Mucosa of gallbladder (tissue), 1 donor: ENCODE measurements at regions not wholly inside any gene's neighbourhood (a gene's known extent, or its start where the extent isn't known, plus 50 kb on each side); places are given as distances from the start of the nearest gene placed in this dataset.
"Not testable (repeated sequence)": the region's sequence is repeated elsewhere in the genome, so short reads cannot be mapped to it uniquely, and the experiment has no call there.

Experiments
- DNase-seq: peaks from one replicate; pipeline ENCODE4 v3.0.0-alpha.2; 2020; ENCODE audit warnings: low spot score
- donor health status: DM: no; HTN: no; CAD: no.

DNA sequence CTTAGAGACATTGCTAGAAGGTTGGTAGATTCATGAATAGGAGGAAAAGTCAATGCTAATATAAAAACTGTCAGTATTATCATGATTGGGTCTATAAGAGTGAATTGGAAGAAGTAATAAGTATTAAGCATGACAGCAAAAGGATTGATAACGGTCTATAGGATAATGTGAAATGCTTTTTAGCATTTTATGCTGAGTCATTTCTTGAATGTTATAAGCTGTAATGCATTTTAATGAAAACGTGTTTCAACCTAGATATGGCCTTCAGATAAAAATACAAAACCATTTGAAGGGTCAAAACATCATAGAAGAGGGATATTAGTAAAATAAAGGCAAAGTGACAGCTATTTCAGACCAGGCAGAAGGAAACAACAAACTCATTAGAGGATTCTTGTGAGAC lies 353.5 kb downstream of the SH2D1A start:
- DNase-seq = no peak

DNA sequence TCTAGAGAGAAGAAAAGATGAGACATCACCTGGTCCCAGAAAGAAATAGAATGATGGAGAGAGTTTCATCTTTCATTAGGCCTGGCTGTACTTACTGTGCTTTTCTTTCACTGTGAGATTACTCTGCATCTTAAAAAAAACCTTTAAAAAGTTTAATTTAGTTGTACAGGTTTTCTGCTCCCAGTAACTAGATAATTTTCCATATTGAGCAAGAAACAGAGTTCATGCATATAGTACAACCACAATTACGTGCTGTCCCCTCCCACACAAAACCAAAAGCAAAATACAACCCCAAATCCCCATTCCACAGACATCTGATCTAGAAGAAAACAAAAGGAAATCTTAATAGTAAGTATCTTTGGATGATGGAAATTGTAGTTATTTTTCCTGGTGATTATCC lies 371.2 kb downstream of the SH2D1A start:
- DNase-seq = no peak

DNA sequence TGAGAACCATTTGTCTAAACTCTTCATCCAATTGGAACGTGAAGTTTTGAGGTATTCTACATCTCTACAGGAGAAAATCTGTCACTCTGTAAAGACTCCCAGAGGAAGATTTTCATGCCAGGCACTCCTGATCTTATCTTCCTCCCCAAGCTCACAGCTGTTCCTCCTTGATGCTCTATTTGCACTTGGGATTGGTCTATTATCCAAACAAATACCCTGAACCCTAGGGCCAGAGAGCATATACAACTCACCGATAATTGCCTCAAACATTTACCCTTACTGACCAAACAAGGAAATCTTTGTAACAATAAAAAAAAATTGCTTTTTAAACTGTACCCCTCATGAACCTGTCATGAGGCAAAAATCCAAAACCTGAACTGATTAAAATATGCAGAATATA lies 372.7 kb downstream of the SH2D1A start:
- no peak for DNase-seq

DNA sequence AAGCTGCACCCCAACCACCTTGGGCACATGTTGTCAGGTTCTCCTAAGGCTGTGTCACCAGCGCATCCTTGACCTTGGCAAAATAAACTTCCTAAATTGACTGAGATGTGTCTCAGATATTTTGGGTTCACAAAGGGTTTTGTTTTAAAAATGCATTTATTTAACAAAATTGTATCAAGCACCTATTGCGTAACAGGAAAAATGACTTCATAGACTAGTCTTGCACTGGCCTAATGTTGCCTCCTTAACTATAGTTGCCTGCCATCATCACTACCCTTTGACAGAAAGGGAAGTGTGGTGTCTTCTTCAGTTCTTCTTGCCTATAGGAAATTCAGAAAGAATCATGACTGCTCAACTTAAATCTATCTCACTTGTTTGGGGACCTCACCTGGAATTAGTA lies 374.2 kb downstream of the SH2D1A start:
- DNase-seq = no peak

DNA sequence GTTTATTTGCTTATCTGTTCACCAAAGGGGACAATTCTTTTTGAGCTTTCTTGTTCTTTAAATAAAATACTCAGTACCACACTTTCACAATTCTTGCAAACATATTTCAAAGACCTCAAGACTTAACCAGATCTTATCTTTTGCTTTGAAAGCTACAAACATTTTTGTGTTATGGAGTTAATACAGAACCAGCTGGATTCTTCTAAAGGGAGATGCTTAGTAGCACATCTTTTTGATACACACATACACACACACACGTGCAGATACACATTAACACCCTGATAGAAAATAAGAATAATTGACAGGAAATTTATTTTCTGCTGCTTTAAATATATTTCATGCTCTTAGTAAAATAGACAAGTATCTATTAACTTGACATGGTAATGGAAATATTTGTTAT lies 379.1 kb downstream of the SH2D1A start:
- DNase-seq = no peak

DNA sequence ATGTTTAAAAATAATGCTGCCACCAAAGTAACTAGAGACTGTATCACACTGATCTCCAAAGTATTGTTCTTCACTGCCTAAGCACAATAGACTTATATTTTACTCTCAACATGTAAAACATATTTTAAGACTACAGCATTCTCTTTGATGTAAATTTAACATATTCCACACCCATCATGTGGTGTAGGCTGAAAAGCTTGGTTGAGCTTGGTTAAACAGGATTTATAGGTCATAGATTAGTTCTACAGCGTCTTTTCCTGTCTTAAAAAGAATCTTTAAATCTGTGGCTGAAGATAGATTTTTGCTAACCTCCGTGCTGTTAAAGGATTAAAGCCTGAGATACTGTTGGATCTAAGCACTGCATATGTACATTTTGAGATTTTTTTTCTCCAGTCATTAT lies 379.9 kb downstream of the SH2D1A start:
- DNase-seq = no peak

DNA sequence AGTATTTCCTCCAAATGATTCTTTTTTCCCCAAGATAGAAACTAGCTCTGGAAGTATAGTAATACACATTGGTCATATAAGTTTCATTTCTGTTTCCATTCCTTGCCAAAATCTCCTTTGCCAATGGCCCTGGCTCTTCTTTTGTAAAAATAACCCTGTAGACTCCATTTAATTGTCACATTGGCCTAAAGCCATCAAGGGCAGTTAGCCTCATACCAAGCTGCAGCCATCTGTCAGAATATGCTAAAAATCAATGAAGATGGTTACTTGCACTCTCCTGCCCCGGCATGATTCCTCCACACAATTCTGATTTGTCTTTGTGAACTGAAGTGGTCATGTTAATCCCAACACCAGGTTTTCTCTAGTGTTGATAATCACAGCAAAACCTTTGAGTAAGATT lies 380.5 kb downstream of the SH2D1A start:
- no peak for DNase-seq

DNA sequence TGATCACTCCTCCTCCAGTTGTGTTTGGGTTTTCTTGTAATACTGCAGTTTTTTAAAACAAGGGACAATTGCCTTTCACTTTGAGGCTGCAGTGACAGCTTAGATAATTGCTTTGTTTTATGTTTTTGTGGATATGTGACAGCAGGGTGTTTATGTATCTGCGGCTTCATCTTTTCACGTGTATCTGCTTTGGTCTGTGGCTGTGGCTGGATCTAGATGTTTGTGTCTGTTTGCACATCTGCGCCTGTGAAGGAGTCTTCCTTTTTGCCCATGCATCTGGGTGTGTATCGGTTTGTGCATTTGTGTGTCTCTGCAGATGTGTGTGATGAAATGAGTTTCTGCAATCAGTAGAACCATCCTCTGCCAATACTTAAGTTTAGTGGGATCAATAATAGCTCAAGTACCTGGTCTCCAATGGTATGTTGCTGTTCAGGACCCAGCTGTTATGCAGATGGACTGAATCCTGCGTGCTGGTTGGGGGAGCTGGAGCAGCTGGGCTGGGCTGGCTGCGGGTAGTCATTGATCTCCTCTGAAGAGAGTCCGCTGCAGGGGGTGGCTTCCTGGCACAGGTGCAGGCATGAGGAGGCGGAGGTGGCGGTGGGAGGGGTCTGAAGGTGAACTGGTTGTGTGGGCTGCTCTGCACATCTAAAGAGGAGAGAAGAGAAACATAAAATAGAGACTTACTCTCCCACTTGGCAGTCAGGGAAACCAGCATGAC lies 390.3 kb downstream of the SH2D1A start:
- DNase-seq = no peak

DNA sequence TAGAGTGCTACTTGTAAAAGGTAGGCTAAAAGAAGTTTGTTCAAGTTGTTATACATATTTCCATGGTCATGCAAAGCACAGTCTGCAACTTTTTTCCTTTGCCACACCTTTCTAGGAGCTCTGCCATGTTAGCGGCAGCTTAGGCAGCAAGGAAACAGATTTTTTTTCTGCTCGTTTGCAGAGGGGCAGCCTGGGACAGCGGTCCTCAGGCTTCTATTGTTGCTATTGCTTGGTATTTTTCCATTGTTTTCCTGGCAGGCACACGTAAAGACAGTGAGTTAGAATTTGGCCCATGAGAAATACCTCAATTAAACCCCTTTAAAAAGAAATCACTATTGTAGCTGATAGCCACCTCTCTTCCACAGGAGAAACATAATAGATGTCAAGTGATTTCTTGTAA lies 391.4 kb downstream of the SH2D1A start:
- no peak for DNase-seq

DNA sequence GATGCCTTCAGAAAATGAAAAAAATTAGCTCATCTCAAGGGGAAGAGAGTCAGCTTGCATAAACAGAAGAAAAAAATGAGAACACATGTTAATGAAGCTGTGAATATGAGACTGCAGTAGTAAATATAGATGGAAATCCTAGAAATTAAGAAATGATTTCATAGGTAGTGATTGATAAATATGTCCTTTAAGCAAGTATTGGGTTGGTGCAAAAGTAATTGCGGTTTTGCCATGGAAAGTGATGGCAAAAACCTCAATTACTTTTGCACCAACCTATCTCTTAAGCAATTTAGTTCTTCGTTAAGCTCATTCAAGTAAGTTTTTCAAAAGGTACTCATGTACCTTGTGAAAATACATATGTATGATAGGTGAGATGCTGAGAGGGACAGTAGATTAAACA lies 400.9 kb downstream of the SH2D1A start:
- no peak for DNase-seq

DNA sequence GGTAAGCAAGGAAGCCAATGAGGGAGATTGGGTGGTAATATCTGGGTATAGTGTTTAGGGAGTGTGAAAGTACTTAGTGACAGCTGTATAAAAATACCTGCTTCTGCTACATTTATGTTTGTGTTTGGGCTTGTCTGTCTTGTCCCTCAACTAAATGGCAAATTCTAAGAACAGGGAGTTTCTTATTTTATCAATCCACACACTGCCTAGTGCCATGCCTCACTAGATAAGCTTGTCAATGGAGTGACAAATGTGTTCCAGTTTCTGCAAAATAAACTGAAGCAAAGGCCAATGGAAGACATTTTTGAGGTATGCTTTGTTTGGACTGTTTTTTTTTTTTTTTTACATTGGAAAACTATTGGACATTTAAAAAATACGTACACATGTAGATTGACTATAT lies 418.0 kb downstream of the SH2D1A start:
- DNase-seq = no peak

DNA sequence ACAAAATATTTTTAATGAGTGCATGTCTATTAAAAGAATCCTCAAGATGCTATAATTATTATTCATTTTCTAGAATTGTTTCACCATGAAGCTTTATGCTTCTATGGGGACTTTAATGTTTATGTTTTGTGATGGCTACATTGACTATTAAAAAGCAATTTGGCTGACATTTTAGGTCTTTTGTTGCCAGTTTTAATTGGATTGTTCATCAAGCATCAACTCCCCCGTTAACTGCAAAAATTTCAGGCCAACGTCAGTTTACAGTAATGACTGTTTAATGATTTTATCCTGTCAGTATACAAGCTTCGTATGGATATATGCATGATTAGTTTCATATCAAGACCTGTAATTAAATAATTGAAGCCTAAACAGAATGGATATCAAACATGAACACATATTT lies 422.8 kb downstream of the SH2D1A start:
- DNase-seq = no peak

DNA sequence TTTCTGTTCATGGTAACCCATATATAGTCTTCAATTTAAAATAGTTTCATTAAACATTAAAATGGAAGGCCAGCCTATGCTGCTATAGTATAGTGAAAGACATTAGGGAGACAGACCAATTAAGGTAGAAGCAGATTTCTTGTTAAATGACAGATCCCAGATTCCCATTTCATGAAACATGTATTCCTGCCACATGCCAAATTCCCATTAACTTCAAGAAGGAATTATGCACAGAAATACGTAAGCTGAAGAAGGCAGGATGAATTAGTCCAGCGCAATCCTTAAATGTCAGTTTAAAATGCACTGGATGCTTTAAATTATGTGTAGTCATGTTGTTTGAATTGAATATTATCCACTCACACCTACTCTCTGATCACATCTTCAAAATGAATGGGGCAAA lies 424.9 kb downstream of the SH2D1A start:
- no peak for DNase-seq

DNA sequence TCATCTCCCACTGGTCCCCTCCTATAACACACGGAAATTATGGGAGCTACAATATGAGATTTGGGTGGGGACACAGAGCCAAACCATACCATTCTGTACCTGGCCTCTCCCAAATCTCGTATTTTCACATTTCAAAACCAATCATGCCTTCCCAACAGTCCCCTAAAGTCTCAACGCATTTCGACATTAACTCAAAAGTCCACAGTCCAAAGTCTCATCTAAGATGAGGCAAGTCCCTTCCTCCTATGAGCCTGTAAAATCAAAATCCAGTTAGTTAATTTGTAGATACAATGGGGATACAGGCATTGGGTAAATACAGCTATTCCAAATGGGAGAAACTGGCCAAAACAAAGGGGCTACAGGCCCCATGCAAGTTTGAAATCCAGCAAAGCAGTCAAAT lies 441.9 kb downstream of the SH2D1A start:
- not testable (repeated sequence) for DNase-seq

DNA sequence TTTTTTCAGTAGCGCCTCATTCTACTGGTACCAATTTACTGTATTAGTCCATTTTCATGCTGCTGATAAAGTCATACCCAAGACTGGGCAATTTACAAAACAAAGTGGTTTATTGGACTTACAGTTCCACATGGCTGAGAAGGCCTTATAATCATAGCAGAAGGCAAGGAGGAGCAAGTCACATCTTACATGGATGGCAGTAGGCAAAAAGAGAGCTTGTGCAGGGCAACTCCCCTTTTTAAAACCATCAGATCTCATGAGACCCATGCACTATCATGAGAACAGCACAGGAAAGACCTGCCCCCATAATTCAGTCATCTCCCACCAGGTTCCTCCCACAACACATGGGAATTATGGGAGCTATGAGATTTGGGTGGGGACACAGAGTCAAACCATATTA lies 443.5 kb downstream of the SH2D1A start:
- not testable (repeated sequence) for DNase-seq

DNA sequence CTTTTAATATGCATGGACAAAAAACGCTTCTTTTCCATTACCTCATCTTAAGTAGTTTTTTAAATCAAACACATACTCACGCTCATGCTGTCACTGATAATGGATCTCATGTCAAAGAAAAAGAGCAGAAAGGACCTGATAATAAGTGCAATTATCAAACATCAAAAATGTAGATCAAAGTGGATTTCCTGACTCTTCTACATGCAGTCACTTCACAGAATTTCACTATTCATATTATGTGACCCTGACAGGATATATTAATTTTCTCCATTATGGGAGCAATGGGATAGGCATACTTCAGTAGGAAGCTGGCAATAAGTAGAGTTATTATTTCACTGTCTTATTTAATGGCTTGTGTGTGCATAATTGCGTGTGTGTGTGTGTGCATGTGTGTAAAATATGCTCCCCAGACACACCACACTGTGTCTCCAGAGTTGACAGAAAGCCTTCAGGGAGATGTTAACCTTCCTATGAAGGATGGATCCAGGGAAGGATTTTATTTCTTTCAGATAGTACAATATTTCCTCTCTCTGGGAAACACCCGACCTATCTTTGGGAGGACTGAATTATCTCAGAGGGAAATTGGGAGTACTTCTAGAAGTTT lies 445.2 kb downstream of the SH2D1A start:
- DNase-seq = no peak

DNA sequence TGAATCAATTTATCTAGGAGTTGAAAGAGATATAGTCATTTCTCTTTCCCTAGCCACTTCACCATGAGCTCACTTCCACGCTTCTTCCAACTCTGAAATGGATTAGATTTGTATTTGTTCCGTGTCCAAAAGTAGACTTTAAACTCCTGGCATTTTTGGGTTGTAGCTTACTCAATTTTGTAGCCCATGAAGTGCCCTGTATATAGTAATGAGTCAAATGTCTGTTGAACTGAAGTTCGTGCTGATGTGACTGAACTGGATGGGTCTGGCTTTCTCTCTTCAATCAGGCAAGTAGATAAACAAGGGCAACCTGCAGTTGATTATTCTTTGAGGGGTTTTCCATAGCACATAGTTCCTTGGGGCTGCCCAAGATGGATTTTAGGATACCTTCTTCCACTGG lies 450.6 kb downstream of the SH2D1A start:
- DNase-seq = no peak

DNA sequence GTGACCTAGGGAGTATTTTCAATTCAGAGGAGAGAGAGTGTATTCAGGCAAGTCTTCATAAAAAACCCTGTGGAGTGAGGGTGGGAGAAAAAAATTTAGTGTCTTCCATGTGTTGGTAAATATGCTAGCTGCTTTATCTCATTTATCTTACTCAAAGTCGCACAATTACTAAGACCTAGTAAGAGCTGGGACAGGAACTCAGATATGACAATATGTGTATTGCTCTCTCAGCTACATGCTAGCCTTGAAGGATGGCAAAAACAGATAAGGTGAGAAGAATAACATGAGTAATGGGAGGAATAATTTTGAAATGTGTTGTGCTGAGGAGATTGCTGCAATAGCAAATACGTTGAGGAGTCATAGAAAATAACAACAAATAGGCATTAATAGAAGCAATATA lies 458.6 kb downstream of the SH2D1A start:
- no peak for DNase-seq

DNA sequence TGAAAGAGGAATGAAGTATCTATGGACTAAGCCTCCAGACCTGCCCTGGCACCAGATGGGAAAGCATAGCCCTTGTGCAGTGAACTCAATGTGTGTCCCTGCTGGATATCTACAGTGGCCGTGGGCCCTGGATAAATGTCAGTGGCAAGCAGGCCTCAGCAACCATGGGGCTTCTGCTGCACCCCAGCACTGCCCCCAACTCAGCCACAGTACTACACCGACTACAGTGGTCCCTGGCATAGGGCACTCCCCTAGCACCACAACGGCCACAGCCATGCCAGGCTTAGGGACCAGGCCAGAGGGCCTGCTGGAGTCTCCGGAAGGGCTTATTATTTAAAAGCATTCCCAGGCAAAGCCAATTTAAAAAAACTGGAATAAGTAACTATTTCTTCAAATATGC lies 459.1 kb downstream of the SH2D1A start:
- no peak for DNase-seq

DNA sequence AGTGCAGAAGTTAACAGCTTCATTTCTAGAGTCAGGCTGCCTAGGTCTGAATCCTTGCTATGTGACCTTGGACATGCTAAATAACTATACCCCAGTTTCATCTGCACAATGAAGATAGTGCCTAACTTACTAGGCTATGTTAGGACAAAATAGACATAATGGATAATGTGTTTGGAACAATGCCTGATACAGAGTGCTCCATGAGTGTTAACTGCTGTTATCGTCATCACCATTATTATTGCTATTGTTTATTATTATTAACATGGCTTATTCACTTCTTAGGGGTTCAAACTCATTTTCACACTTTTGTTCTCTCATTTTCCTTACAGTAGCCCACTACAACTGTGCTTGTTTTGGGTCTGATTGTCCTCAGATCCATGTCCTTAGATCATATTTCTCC lies 467.7 kb downstream of the SH2D1A start:
- DNase-seq = no peak

DNA sequence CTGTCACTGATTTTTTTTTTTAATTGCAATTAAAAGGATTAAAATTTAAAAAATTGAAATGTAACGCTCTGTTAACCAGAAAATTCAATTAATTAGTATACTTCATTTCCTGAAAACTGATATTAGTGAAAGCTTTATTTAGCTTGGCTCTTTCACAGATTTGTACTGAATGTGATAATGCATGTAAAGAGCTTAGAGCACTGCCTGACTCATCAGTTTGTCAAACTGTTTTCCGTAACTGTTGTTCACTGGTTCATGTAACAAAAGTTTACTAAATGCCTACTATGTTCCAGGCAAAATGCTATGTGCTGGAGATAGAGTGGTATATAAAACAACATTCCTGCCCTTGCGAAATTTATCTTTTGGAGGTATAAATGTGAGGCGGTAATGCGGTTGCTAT lies 471.7 kb downstream of the SH2D1A start:
- DNase-seq = no peak

DNA sequence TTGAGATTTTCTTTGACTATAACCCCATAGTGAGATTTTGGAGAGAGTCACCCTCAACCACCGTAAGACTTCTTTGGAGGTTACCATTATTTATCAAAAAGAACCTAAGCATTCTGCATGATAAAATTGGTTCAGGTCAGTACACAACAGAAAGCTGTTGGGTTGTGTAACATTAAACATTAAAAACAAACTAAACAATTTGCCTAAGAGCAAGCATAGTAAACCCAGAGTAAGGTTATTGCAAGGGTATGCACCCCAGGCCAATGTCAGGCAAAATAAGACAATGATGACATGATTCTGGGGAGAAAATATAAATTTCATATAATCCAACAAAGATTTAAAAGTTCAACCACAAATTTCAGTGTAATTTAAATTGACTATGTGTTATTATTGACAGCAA lies 472.4 kb downstream of the SH2D1A start:
- DNase-seq = no peak

DNA sequence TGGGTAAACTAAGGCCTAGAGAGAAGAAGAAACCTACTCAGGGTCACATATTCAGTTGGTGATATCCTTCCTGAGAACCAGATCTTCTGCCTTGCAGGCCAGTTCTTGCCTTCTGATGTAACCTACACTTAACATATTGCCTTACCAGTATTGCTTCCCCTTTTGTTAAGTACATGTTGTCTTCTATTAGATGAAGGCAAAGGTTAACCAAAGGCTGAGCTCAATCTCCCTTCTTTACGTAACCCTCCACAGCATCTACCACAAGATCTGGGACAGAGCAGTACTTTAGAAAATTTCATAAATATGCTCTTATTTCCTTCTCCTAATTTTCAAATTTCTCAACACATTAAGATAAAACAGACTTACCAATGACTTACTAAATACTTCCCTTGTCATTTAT lies 474.4 kb downstream of the SH2D1A start:
- no peak for DNase-seq

DNA sequence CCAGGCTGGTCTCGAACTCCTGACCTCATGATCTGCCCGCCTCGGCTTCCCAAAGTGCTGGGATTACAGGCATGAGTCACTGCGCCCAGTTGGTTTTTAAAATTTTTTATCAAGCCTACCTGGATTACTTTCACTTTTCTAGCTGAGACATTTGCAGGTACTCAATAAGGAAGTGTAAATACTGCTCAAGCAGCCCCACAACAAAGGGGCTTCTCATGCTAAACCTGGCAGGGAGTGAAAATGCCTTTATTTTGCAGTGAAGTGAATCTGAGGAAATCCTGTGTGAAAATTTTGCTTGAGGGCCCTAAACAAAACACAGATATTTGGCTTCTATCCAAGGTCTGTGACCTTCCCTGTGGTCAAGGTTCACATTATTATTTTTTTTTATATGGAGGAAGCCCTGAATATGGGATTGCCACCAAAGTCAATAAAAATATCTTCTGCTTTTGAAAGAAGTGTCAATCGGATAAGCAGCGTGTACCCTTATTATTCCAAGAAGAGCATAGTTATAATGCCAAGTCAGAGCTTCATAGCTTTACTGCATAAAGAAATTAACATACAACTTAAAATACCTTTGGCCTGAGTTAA lies 481.0 kb downstream of the SH2D1A start:
- DNase-seq = no peak
